H1 (cell line): ENCODE measurements at regions not wholly inside any gene's neighbourhood (a gene's known extent, or its start where the extent isn't known, plus 50 kb on each side); places are given as distances from the start of the nearest gene placed in this dataset.

Experiments
- CTCF ChIA-PET: fragments of 300-600 bp; sonication (Branson Sonifier 250); formaldehyde crosslinking; loops from one replicate; lab custom pipeline; 2021; ENCODE audit not compliant: partially characterized antibody; lab: Charles Lee
- POLR2A ChIA-PET: fragments of 300-600 bp; sonication (Branson Sonifier 250); formaldehyde crosslinking; loops from one replicate; lab custom pipeline; 2021; ENCODE audit warnings: inconsistent platforms; ENCODE audit not compliant: partially characterized antibody; lab: Charles Lee
- DNase-seq, 2 experiments: peaks; one replicate each; pipeline versions ENCODE4 v3.0.0 to v3.0.0-alpha.2; 2010 to 2022; ENCODE audit warnings: low spot score in 2 of 2, low read depth in 1 of 2, mixed read lengths in 1 of 2
- FAIRE-seq: peaks from 2 replicates; lab custom pipeline; 2011; peaks lifted over from hg19 to GRCh38; lab: Jason Lieb, UNC
- H2AFZ ChIP-seq: 2 replicates; pipeline ENCODE4 v1.8.1; 2012; ENCODE audit warnings: low read length, inconsistent platforms
- H2AK5ac ChIP-seq: 2 replicates; pipeline ENCODE4 v1.6.1; 2013; ENCODE audit warnings: low read depth, low read length
- H2BK120ac ChIP-seq: replicated peaks from 2 replicates; pipeline ENCODE3; 2013; ENCODE audit warnings: low read depth, low read length, inconsistent platforms
- H2BK12ac ChIP-seq: 2 replicates; pipeline ENCODE4 v1.6.1; 2013; ENCODE audit warnings: low read depth, low read length
- H2BK15ac ChIP-seq: 2 replicates; pipeline ENCODE4 v1.6.1; 2013; ENCODE audit warnings: low read length
- H2BK20ac ChIP-seq: 2 replicates; pipeline ENCODE4 v1.6.1; 2013; ENCODE audit warnings: low read length
- H2BK5ac ChIP-seq: 2 replicates; pipeline ENCODE4 v1.6.1; 2013; ENCODE audit warnings: low read depth, low read length
- H3K14ac ChIP-seq: 2 replicates; pipeline ENCODE4 v1.6.1; 2013; ENCODE audit warnings: inconsistent platforms; ENCODE audit not compliant: insufficient read length
- H3K18ac ChIP-seq: 2 replicates; pipeline ENCODE4 v1.6.1; 2013; ENCODE audit warnings: low read length; ENCODE audit errors: extremely low read depth
- H3K23ac ChIP-seq: 2 replicates; pipeline ENCODE4 v1.6.1; 2013; ENCODE audit warnings: inconsistent platforms; ENCODE audit not compliant: insufficient read length
- H3K23me2 ChIP-seq: 2 replicates; pipeline ENCODE4 v1.6.1; 2013; ENCODE audit warnings: low read depth, low read length
- H3K27ac ChIP-seq: 2 replicates; pipeline ENCODE4 v1.6.1; 2011; ENCODE audit warnings: low read depth, low read length, inconsistent platforms
- H3K27me3 ChIP-seq, 4 experiments: replicated peaks in 1 of 4; 1 replicate in 1 of 4; 2 replicates in 3 of 4; pipeline versions ENCODE4 v1.6.1 to v1.8.1; 2011 to 2013; ENCODE audit warnings: low read length in 3 of 4, mild to moderate bottlenecking in 3 of 4, inconsistent platforms in 2 of 4, mixed read lengths in 2 of 4, moderate library complexity in 1 of 4; ENCODE audit not compliant: control insufficient read depth in 3 of 4, insufficient read depth in 3 of 4; ENCODE audit errors: extremely low read depth in 1 of 4
- H3K36me3 ChIP-seq, 4 experiments: 2 replicates each; pipeline versions ENCODE4 v1.6.1 to v1.8.1; 2011 to 2013; ENCODE audit warnings: mild to moderate bottlenecking in 4 of 4, low read length in 3 of 4, moderate library complexity in 2 of 4, control low read depth in 1 of 4, inconsistent platforms in 1 of 4; ENCODE audit not compliant: insufficient read depth in 4 of 4, control insufficient read depth in 2 of 4
- H3K4ac ChIP-seq: replicated peaks from 2 replicates; pipeline ENCODE3; 2013; ENCODE audit warnings: low read length, low read depth, mixed read lengths, inconsistent platforms; ENCODE audit not compliant: insufficient read length
- H3K4me1 ChIP-seq, 4 experiments: replicated peaks in 1 of 4; 1 replicate in 1 of 4; 2 replicates in 3 of 4; pipeline versions ENCODE4 v1.6.1 to v1.8.1; 2011 to 2013; ENCODE audit warnings: low read length in 3 of 4, inconsistent platforms in 2 of 4, mixed read lengths in 1 of 4; ENCODE audit not compliant: insufficient read depth in 4 of 4, control insufficient read depth in 3 of 4
- H3K4me2 ChIP-seq, 2 experiments: 2 replicates each; pipeline versions ENCODE4 v1.6.1 to v1.8.1; 2011 to 2013; ENCODE audit warnings: low read depth in 2 of 2, low read length in 2 of 2, control low read depth in 1 of 2, inconsistent platforms in 1 of 2, mild to moderate bottlenecking in 1 of 2; ENCODE audit not compliant: insufficient read depth in 1 of 2
- H3K4me3 ChIP-seq, 4 experiments: fragments of 200-600, 300-600 bp in 1 of 4; sonication (generic), shearing (Covaris generic), sonication (Bioruptor Twin) in 1 of 4; 2 replicates each; pipeline versions ENCODE4 v1.5.1 to v1.8.1; 2011 to 2016; ENCODE audit warnings: low read length in 4 of 4, low read depth in 3 of 4, control low read depth in 2 of 4, inconsistent platforms in 2 of 4, mild to moderate bottlenecking in 2 of 4, mixed read lengths in 1 of 4, moderate library complexity in 1 of 4; ENCODE audit not compliant: insufficient read depth in 2 of 4; ENCODE audit errors: extremely low read depth in 1 of 4
- H3K56ac ChIP-seq: replicated peaks from 2 replicates; pipeline ENCODE3; 2013; ENCODE audit warnings: low read depth, mild to moderate bottlenecking, mixed read lengths, low read length, inconsistent platforms; ENCODE audit not compliant: insufficient read length
- H3K79me1 ChIP-seq: 2 replicates; pipeline ENCODE4 v1.6.1; 2013; ENCODE audit warnings: low read depth, low read length, control low read depth
- H3K79me2 ChIP-seq, 2 experiments: 2 replicates each; pipeline versions ENCODE4 v1.6.1 to v1.8.1; 2012 to 2013; ENCODE audit warnings: low read length in 2 of 2, mild to moderate bottlenecking in 2 of 2, inconsistent platforms in 1 of 2; ENCODE audit not compliant: insufficient read depth in 2 of 2, control insufficient read depth in 1 of 2
- H3K9ac ChIP-seq, 4 experiments: replicated peaks in 1 of 4; 1 replicate in 1 of 4; 2 replicates in 3 of 4; pipeline versions ENCODE4 v1.6.1 to v1.8.1; 2011 to 2013; ENCODE audit warnings: low read depth in 3 of 4, low read length in 3 of 4, control low read depth in 2 of 4, mild to moderate bottlenecking in 2 of 4, moderate library complexity in 2 of 4, inconsistent platforms in 1 of 4; ENCODE audit errors: extremely low read depth in 1 of 4
- H3K9me3 ChIP-seq, 2 experiments: 2 replicates each; pipeline versions ENCODE4 v1.6.1 to v1.8.1; 2012 to 2013; ENCODE audit warnings: mild to moderate bottlenecking in 2 of 2, moderate library complexity in 2 of 2, control low read depth in 1 of 2, inconsistent platforms in 1 of 2, low read depth in 1 of 2, low read length in 1 of 2, mixed read lengths in 1 of 2; ENCODE audit not compliant: insufficient read depth in 2 of 2
- H4K20me1 ChIP-seq, 2 experiments: replicated peaks in 1 of 2; 2 replicates each; pipeline versions ENCODE3 to v1.8.1; 2011 to 2013; ENCODE audit warnings: inconsistent platforms in 2 of 2, low read length in 2 of 2, mild to moderate bottlenecking in 1 of 2; ENCODE audit not compliant: insufficient read depth in 2 of 2, control insufficient read depth in 1 of 2
- H4K5ac ChIP-seq: 2 replicates; pipeline ENCODE4 v1.6.1; 2013; ENCODE audit warnings: low read length, low read depth, mixed read lengths, inconsistent platforms; ENCODE audit not compliant: insufficient read length
- H4K8ac ChIP-seq: 2 replicates; pipeline ENCODE4 v1.8.0; 2013; ENCODE audit warnings: mild to moderate bottlenecking, moderate library complexity, low read length, inconsistent platforms; ENCODE audit not compliant: insufficient read depth; ENCODE audit errors: extremely low read depth
- H4K91ac ChIP-seq: replicated peaks from 2 replicates; pipeline ENCODE3; 2013; ENCODE audit warnings: low read length, mixed read lengths, inconsistent platforms; ENCODE audit not compliant: insufficient read length
- PHF8 ChIP-seq: fragments of 200-600 bp; sonication (generic); conservative IDR thresholded peaks from 2 replicates; pipeline ENCODE4 v1.7.1; 2012; ENCODE audit warnings: low read depth, mild to moderate bottlenecking, inconsistent platforms, low read length, moderate library complexity
- SIRT6 ChIP-seq: IDR thresholded peaks from one replicate; pipeline ENCODE4 v1.7.1; 2012; ENCODE audit warnings: low read length, inconsistent platforms
- WGBS, 2 experiments: shearing (Covaris generic) in 1 of 2; methylation state at CpG; one replicate each; pipeline versions ENCODE4 v1.1.6 to v1.1.7; 2013 to 2015; ENCODE audit warnings: low lambda C conversion rate in 2 of 2, mixed read lengths in 2 of 2, inconsistent platforms in 1 of 2, low coverage in 1 of 2, missing lambda C conversion rate in 1 of 2; ENCODE audit not compliant: insufficient replicate concordance in 2 of 2, insufficient coverage in 1 of 2, insufficient read length in 1 of 2; ENCODE audit errors: extremely low coverage in 1 of 2, missing lambda C conversion rate in 1 of 2; 5-methylcytosine and 5-hydroxymethylcytosine counted together

GRCh38 chr22:48181263-48181955 is 1419.0 kb downstream of the TBC1D22A start:
- ChIA-PET CTCF (interaction anchor here (0.6 to 1.4 kb wide), 4 partner anchors 20 to 1618 kb away, joined by 3 read pairs; no protein-coding TSS in a partner anchor), POLR2A (no interaction called here)
- H4K5ac ChIP-seq, result no peak overlapping the region
- no peaks in the 10 kb centered on the region for H3K9me3 ChIP-seq
- H3K27ac ChIP-seq, result no peak overlapping the region
- H3K14ac ChIP-seq, result no peak overlapping the region
- no peaks in the 10 kb centered on the region for H3K36me3 ChIP-seq
- no peak overlapping the region for H2AFZ ChIP-seq
- no peaks in the 10 kb centered on the region for H3K4me1 ChIP-seq
- FAIRE-seq, result no peak
- H3K79me2 ChIP-seq, result no peaks in the 10 kb centered on the region
- no peak overlapping the region for H3K4ac ChIP-seq
- no peaks in the 10 kb centered on the region for H4K20me1 ChIP-seq
- H3K27me3 ChIP-seq, result no peaks in the 10 kb centered on the region
- H3K79me1 ChIP-seq, result no peaks in the 10 kb centered on the region
- H3K9ac ChIP-seq, result no peak overlapping the region
- H2BK20ac ChIP-seq, result no peak overlapping the region
- H2AK5ac ChIP-seq, result no peak overlapping the region
- H3K56ac ChIP-seq, result no peak overlapping the region
- no peak overlapping the region for H4K8ac ChIP-seq
- 96% methylated on average over 15 of the region's 18 CpGs; no CpG with 5 or more reads in 1 of the 2 experiments for WGBS, 2 experiments
- H2BK120ac ChIP-seq, result no peak overlapping the region
- no peak overlapping the region for H4K91ac ChIP-seq
- H3K18ac ChIP-seq, result no peak overlapping the region
- H3K23ac ChIP-seq, result no peak overlapping the region
- no peak overlapping the region for H2BK15ac ChIP-seq
- no peak overlapping the region for H2BK5ac ChIP-seq
- H3K4me3 ChIP-seq, result no peak overlapping the region
- TF ChIP-seq SIRT6 (no peak), PHF8 (no peak)
- TF ChIP-seq, all 59 proteins: peak for 0
- no peak for DNase-seq
- Histone ChIP-seq H3K4me2 (no peak overlapping the region), H3K23me2 (no peaks in the 10 kb centered on the region), H2BK12ac (no peak overlapping the region)
